SK-N-MC (cell line): ENCODE measurements at regions not wholly inside any gene's neighbourhood (a gene's known extent, or its start where the extent isn't known, plus 50 kb on each side); places are given as distances from the start of the nearest gene placed in this dataset.
"Not testable (repeated sequence)": the region's sequence is repeated elsewhere in the genome, so short reads cannot be mapped to it uniquely, and the experiment has no call there.

Experiments
- EZH2 ChIP-seq: fragments of 200-600 bp; sonication (generic); IDR thresholded peaks from one replicate; pipeline ENCODE4 v1.6.1; 2017; ENCODE audit warnings: antibody characterized with exemption
- FOXP2 ChIP-seq: optimal IDR thresholded peaks from 2 replicates; pipeline ENCODE3; 2011; ENCODE audit warnings: mild to moderate bottlenecking, moderate library complexity; ENCODE audit not compliant: insufficient read depth; ENCODE audit errors: extremely low read length, control extremely low read depth
- POLR2AphosphoS5 ChIP-seq: IDR thresholded peaks from 2 replicates; pipeline ENCODE4 v1.6.1; 2012; ENCODE audit warnings: mild to moderate bottlenecking, low read depth, low read length, borderline replicate concordance

GRCh38 chr1:228796945-228797344, 61.7 kb downstream of the RHOU start:
- not testable (repeated sequence) for TF ChIP-seq EZH2, POLR2AphosphoS5, FOXP2
